ENCODE measurements at regions not wholly inside any gene's neighbourhood (a gene's known extent, or its start where the extent isn't known, plus 50 kb on each side); places are given as distances from the start of the nearest gene placed in this dataset.

GRCh38 chr2:30396436-30397232 is 50.4 kb upstream of the LCLAT1 start:
- Histone ChIP-seq H3K27me3 (ENCODE audit: control insufficient read depth, insufficient read depth, low read length) (no peaks in the 10 kb centered on the region), H3K36me3 (ENCODE audit: control insufficient read depth in 2 of 3, insufficient read depth in 3 of 3, low read length in 3 of 3) (no peaks in the 10 kb centered on the region), H3K27ac (ENCODE audit: low read depth in 2 of 2, low read length in 2 of 2) (no peak overlapping the region), H3K4me3 (ENCODE audit: low read length in 3 of 3) (no peak overlapping the region), H3K9me3 (ENCODE audit: control insufficient read depth in 2 of 3, insufficient read depth in 1 of 3, low read length in 3 of 3) (no peaks in the 10 kb centered on the region), H3K9ac (ENCODE audit: low read length in 3 of 3) (no peak overlapping the region), H3K4me1 (ENCODE audit: control insufficient read depth in 2 of 3, insufficient read depth in 2 of 3, low read depth in 1 of 3, low read length in 3 of 3) (no peaks in the 10 kb centered on the region)
- DNase-seq, result no peak
- no peak for FAIRE-seq
- intact Hi-C loops (cut with DNase I), result no loop called here
- no peak for TF ChIP-seq CTCF (IDR thresholded peaks at IDR 0.05; ENCODE audit: borderline replicate concordance, extremely low read depth, insufficient read depth)

Measured in kidney (tissue), 13 donors.